SJCRH30 (cell line): ENCODE measurements at regions not wholly inside any gene's neighbourhood (a gene's known extent, or its start where the extent isn't known, plus 50 kb on each side); places are given as distances from the start of the nearest gene placed in this dataset.

Experiments
- DNase-seq, 2 experiments: peaks; one replicate each; pipeline ENCODE4 v3.0.0-alpha.2; 2015 to 2020
- H3K27ac ChIP-seq: fragments of 250-450 bp; sonication (Bioruptor Pico); 2 replicates; pipeline ENCODE4 v1.5.1; 2020; ENCODE audit warnings: mild to moderate bottlenecking, moderate library complexity
- H3K27me3 ChIP-seq: fragments of 250-450 bp; sonication (Bioruptor Pico); 2 replicates; pipeline ENCODE4 v1.5.1; 2020; ENCODE audit warnings: mild to moderate bottlenecking, moderate library complexity
- H3K36me3 ChIP-seq: fragments of 250-450 bp; sonication (Bioruptor Pico); 2 replicates; pipeline ENCODE4 v1.5.1; 2020; ENCODE audit warnings: mild to moderate bottlenecking, moderate library complexity
- H3K4me1 ChIP-seq: fragments of 250-450 bp; sonication (Bioruptor Pico); 2 replicates; pipeline ENCODE4 v1.5.1; 2020; ENCODE audit warnings: mild to moderate bottlenecking, moderate library complexity
- H3K4me3 ChIP-seq: fragments of 250-450 bp; sonication (Bioruptor Pico); 2 replicates; pipeline ENCODE4 v1.5.1; 2020; ENCODE audit warnings: mild to moderate bottlenecking, moderate library complexity
- H3K9me3 ChIP-seq: fragments of 250-450 bp; sonication (Bioruptor Pico); replicated peaks from 2 replicates; pipeline ENCODE4 v1.5.1; 2020; ENCODE audit warnings: mild to moderate bottlenecking, moderate library complexity

- peak; percentile 9 to 28 for DNase-seq
- Histone ChIP-seq H3K36me3 (no peaks in the 10 kb centered on the region), H3K27me3 (no peaks in the 10 kb centered on the region), H3K9me3 (no peaks in the 10 kb centered on the region), H3K27ac (no peak overlapping the region), H3K4me3 (no peak overlapping the region), H3K4me1 (no peaks in the 10 kb centered on the region)
Observed at GRCh38 chr6:156617376-156617775, 159.8 kb upstream of the ARID1B start.

- no peak overlapping the region for H3K27ac ChIP-seq
- no peaks in the 10 kb centered on the region for H3K27me3 ChIP-seq
- no peaks in the 10 kb centered on the region for H3K36me3 ChIP-seq
- H3K4me3 ChIP-seq: no peak overlapping the region
- no peaks in the 10 kb centered on the region for H3K9me3 ChIP-seq
- DNase-seq: no peak
- no peaks in the 10 kb centered on the region for H3K4me1 ChIP-seq
Observed at GRCh38 chr6:156616495-156616894, 160.7 kb upstream of the ARID1B start.

GRCh38 chr6:156613996-156614395, 163.2 kb upstream of the ARID1B start:
- no peak for DNase-seq
- no peaks in the 10 kb centered on the region for H3K36me3 ChIP-seq
- no peaks in the 10 kb centered on the region for H3K9me3 ChIP-seq
- no peak overlapping the region for H3K4me3 ChIP-seq
- H3K4me1 ChIP-seq: no peaks in the 10 kb centered on the region
- H3K27ac ChIP-seq: no peak overlapping the region
- no peaks in the 10 kb centered on the region for H3K27me3 ChIP-seq

GRCh38 chr6:156612361-156612760, 164.8 kb upstream of the ARID1B start:
- H3K9me3 ChIP-seq: no peaks in the 10 kb centered on the region
- H3K27me3 ChIP-seq: no peaks in the 10 kb centered on the region
- no peak overlapping the region for H3K27ac ChIP-seq
- no peaks in the 10 kb centered on the region for H3K36me3 ChIP-seq
- DNase-seq: no peak
- H3K4me1 ChIP-seq: no peaks in the 10 kb centered on the region
- H3K4me3 ChIP-seq: no peak overlapping the region

- DNase-seq: no peak
- Histone ChIP-seq H3K36me3 (no peaks in the 10 kb centered on the region), H3K9me3 (no peaks in the 10 kb centered on the region), H3K4me3 (no peak overlapping the region), H3K27me3 (no peaks in the 10 kb centered on the region), H3K27ac (no peak overlapping the region), H3K4me1 (no peaks in the 10 kb centered on the region)
Observed at GRCh38 chr6:156602066-156602385, 175.2 kb upstream of the ARID1B start.

- Histone ChIP-seq H3K4me3 (no peak overlapping the region), H3K4me1 (no peaks in the 10 kb centered on the region), H3K36me3 (no peaks in the 10 kb centered on the region), H3K27ac (no peak overlapping the region), H3K9me3 (no peaks in the 10 kb centered on the region), H3K27me3 (no peaks in the 10 kb centered on the region)
- no peak for DNase-seq
Observed at GRCh38 chr6:156601152-156602065, 175.8 kb upstream of the ARID1B start.

GRCh38 chr6:156600678-156601077, 176.5 kb upstream of the ARID1B start:
- Histone ChIP-seq H3K9me3 (no peaks in the 10 kb centered on the region), H3K27ac (no peak overlapping the region), H3K27me3 (no peaks in the 10 kb centered on the region), H3K4me3 (no peak overlapping the region), H3K4me1 (no peaks in the 10 kb centered on the region), H3K36me3 (no peaks in the 10 kb centered on the region)
- DNase-seq: no peak

GRCh38 chr6:156599978-156600590, 177.1 kb upstream of the ARID1B start:
- Histone ChIP-seq H3K27ac (no peak overlapping the region), H3K27me3 (no peaks in the 10 kb centered on the region), H3K9me3 (no peaks in the 10 kb centered on the region), H3K4me1 (no peaks in the 10 kb centered on the region), H3K36me3 (no peaks in the 10 kb centered on the region), H3K4me3 (no peak overlapping the region)
- no peak for DNase-seq

GRCh38 chr6:156599366-156599765, 177.8 kb upstream of the ARID1B start:
- peak in 1 of 2 experiments; percentile 4 for DNase-seq
- Histone ChIP-seq H3K9me3 (no peaks in the 10 kb centered on the region), H3K4me1 (no peaks in the 10 kb centered on the region), H3K27ac (no peak overlapping the region), H3K4me3 (no peak overlapping the region), H3K27me3 (no peaks in the 10 kb centered on the region), H3K36me3 (no peaks in the 10 kb centered on the region)

- no peaks in the 10 kb centered on the region for H3K4me1 ChIP-seq
- no peaks in the 10 kb centered on the region for H3K27me3 ChIP-seq
- DNase-seq: no peak
- H3K27ac ChIP-seq: no peak overlapping the region
- no peak overlapping the region for H3K4me3 ChIP-seq
- H3K9me3 ChIP-seq: no peaks in the 10 kb centered on the region
- no peaks in the 10 kb centered on the region for H3K36me3 ChIP-seq
Observed at GRCh38 chr6:156598855-156599180, 178.4 kb upstream of the ARID1B start.

- no peaks in the 10 kb centered on the region for H3K4me1 ChIP-seq
- no peaks in the 10 kb centered on the region for H3K36me3 ChIP-seq
- no peaks in the 10 kb centered on the region for H3K9me3 ChIP-seq
- H3K4me3 ChIP-seq: no peak overlapping the region
- H3K27ac ChIP-seq: no peak overlapping the region
- H3K27me3 ChIP-seq: no peaks in the 10 kb centered on the region
- DNase-seq: no peak
Observed at GRCh38 chr6:156598071-156598854, 178.9 kb upstream of the ARID1B start.

GRCh38 chr6:156597095-156597494, 180.1 kb upstream of the ARID1B start:
- H3K27me3 ChIP-seq: no peaks in the 10 kb centered on the region
- no peak overlapping the region for H3K27ac ChIP-seq
- no peaks in the 10 kb centered on the region for H3K36me3 ChIP-seq
- H3K9me3 ChIP-seq: no peaks in the 10 kb centered on the region
- no peak for DNase-seq
- no peak overlapping the region for H3K4me3 ChIP-seq
- H3K4me1 ChIP-seq: no peaks in the 10 kb centered on the region

- H3K27ac ChIP-seq: no peak overlapping the region
- H3K4me3 ChIP-seq: no peak overlapping the region
Observed at GRCh38 chr6:156595476-156595875, 181.7 kb upstream of the ARID1B start.

GRCh38 chr6:156593893-156594292, 183.3 kb upstream of the ARID1B start:
- H3K4me1 ChIP-seq: no peaks in the 10 kb centered on the region
- no peak for DNase-seq
- no peak overlapping the region for H3K27ac ChIP-seq
- no peaks in the 10 kb centered on the region for H3K9me3 ChIP-seq
- no peaks in the 10 kb centered on the region for H3K36me3 ChIP-seq
- H3K4me3 ChIP-seq: no peak overlapping the region
- H3K27me3 ChIP-seq: no peaks in the 10 kb centered on the region; the same call in 1 of the 2 replicates

More at GRCh38 chr6:156595476-156595875, 181.7 kb upstream of the ARID1B start:
- no peaks in the 10 kb centered on the region for H3K36me3 ChIP-seq
- H3K4me1 ChIP-seq: no peaks in the 10 kb centered on the region
- DNase-seq: no peak
- H3K27me3 ChIP-seq: no peaks in the 10 kb centered on the region; the same call in 1 of the 2 replicates
- H3K9me3 ChIP-seq: no peaks in the 10 kb centered on the region

- H3K27ac ChIP-seq: no peak overlapping the region
- H3K27me3 ChIP-seq: no peaks in the 10 kb centered on the region; the same call in 1 of the 2 replicates
- no peak for DNase-seq
- H3K4me1 ChIP-seq: no peaks in the 10 kb centered on the region
- H3K4me3 ChIP-seq: no peak overlapping the region
- no peaks in the 10 kb centered on the region for H3K36me3 ChIP-seq
- no peaks in the 10 kb centered on the region for H3K9me3 ChIP-seq
Observed at GRCh38 chr6:156593127-156593526, 184.1 kb upstream of the ARID1B start.
